ENCODE measurements at regions not wholly inside any gene's neighbourhood (a gene's known extent, or its start where the extent isn't known, plus 50 kb on each side); places are given as distances from the start of the nearest gene placed in this dataset.
"Not testable (repeated sequence)": the region's sequence is repeated elsewhere in the genome, so short reads cannot be mapped to it uniquely, and the experiment has no call there.

GRCh38 chr18:75966431-75966830, 528.6 kb downstream of the ZNF516 start:
- POLR2A ChIA-PET = no interaction called here
- CTCF ChIA-PET = no interaction called here
- no peak for TF ChIP-seq SUZ12 (IDR thresholded peaks at IDR 0.05)
- no peak for TF ChIP-seq LEF1 (IDR thresholded peaks at IDR 0.05; ENCODE audit: borderline replicate concordance)
- no peak for TF ChIP-seq SP1 (IDR thresholded peaks at IDR 0.05)
- TF ChIP-seq TARDBP (IDR thresholded peaks at IDR 0.05) = no peak
- TF ChIP-seq ZNF384 (IDR thresholded peaks at IDR 0.05) = no peak
- no peak for TF ChIP-seq CTBP1 (IDR thresholded peaks at IDR 0.05; ENCODE audit: borderline replicate concordance)
- TF ChIP-seq ARNT (IDR thresholded peaks at IDR 0.05) = no peak
- no peak for TF ChIP-seq FOXA1 (IDR thresholded peaks at IDR 0.05)
- TF ChIP-seq FOXM1 (IDR thresholded peaks at IDR 0.05; ENCODE audit: borderline replicate concordance) = no peak
- no peak for TF ChIP-seq FOXK2 (IDR thresholded peaks at IDR 0.05)
- no peak for TF ChIP-seq L3MBTL2 (conservative IDR thresholded peaks at IDR 0.05)
- no peak for DNase-seq (ENCODE audit: extremely low spot score)

- ChIA-PET CTCF (no interaction called here), POLR2A (no interaction called here)
- no peak for DNase-seq (ENCODE audit: extremely low spot score)
- no peak for TF ChIP-seq SP1 (IDR thresholded peaks at IDR 0.05)
- no peak for TF ChIP-seq FOXK2 (IDR thresholded peaks at IDR 0.05)
- no peak for TF ChIP-seq ZNF384 (IDR thresholded peaks at IDR 0.05)
- TF ChIP-seq L3MBTL2 (conservative IDR thresholded peaks at IDR 0.05) = no peak
- TF ChIP-seq TARDBP (IDR thresholded peaks at IDR 0.05) = no peak
- no peak for TF ChIP-seq FOXM1 (IDR thresholded peaks at IDR 0.05; ENCODE audit: borderline replicate concordance)
- TF ChIP-seq HDGF (IDR thresholded peaks at IDR 0.05; ENCODE audit: borderline replicate concordance) = no peak
- TF ChIP-seq BHLHE40 (IDR thresholded peaks at IDR 0.05; ENCODE audit: borderline replicate concordance) = no peak
- no peak for TF ChIP-seq LEF1 (IDR thresholded peaks at IDR 0.05; ENCODE audit: borderline replicate concordance)
- TF ChIP-seq CTBP1 (IDR thresholded peaks at IDR 0.05; ENCODE audit: borderline replicate concordance) = no peak
- no peak for TF ChIP-seq PKNOX1 (IDR thresholded peaks at IDR 0.05)
- TF ChIP-seq NFRKB (IDR thresholded peaks at IDR 0.05) = no peak
- no peak for TF ChIP-seq ARNT (IDR thresholded peaks at IDR 0.05)
- TF ChIP-seq SUZ12 (IDR thresholded peaks at IDR 0.05) = no peak
- no peak for TF ChIP-seq FOXA1 (IDR thresholded peaks at IDR 0.05)
Observed at GRCh38 chr18:75962036-75962572, 532.9 kb downstream of the ZNF516 start.

- DNase-seq (ENCODE audit: extremely low spot score); CTCF ChIA-PET; POLR2A ChIA-PET: not testable (repeated sequence)
Observed at GRCh38 chr18:75960356-75960755, 532.9 kb upstream of the SMIM21 start.

GRCh38 chr18:75959150-75959549, 531.6 kb upstream of the SMIM21 start:
- ChIA-PET POLR2A (no interaction called here), CTCF (no interaction called here)
- no peak for DNase-seq (ENCODE audit: extremely low spot score)
- no peak for TF ChIP-seq ARNT (IDR thresholded peaks at IDR 0.05)
- TF ChIP-seq ZNF384 (IDR thresholded peaks at IDR 0.05) = no peak
- TF ChIP-seq HDGF (IDR thresholded peaks at IDR 0.05; ENCODE audit: borderline replicate concordance) = no peak
- TF ChIP-seq FOXK2 (IDR thresholded peaks at IDR 0.05) = no peak
- TF ChIP-seq SP1 (IDR thresholded peaks at IDR 0.05) = no peak
- no peak for TF ChIP-seq FOXA1 (IDR thresholded peaks at IDR 0.05)
- TF ChIP-seq SUZ12 (IDR thresholded peaks at IDR 0.05) = no peak
- no peak for TF ChIP-seq CTBP1 (IDR thresholded peaks at IDR 0.05; ENCODE audit: borderline replicate concordance)
- no peak for TF ChIP-seq LEF1 (IDR thresholded peaks at IDR 0.05; ENCODE audit: borderline replicate concordance)
- TF ChIP-seq TARDBP (IDR thresholded peaks at IDR 0.05) = no peak
- TF ChIP-seq NFRKB (IDR thresholded peaks at IDR 0.05) = no peak
- no peak for TF ChIP-seq FOXM1 (IDR thresholded peaks at IDR 0.05; ENCODE audit: borderline replicate concordance)
- no peak for TF ChIP-seq PKNOX1 (IDR thresholded peaks at IDR 0.05)
- TF ChIP-seq ELF4 (IDR thresholded peaks at IDR 0.05) = no peak
- no peak for TF ChIP-seq L3MBTL2 (conservative IDR thresholded peaks at IDR 0.05)
- no peak for TF ChIP-seq BHLHE40 (IDR thresholded peaks at IDR 0.05; ENCODE audit: borderline replicate concordance)

GRCh38 chr18:75958683-75959082, 531.2 kb upstream of the SMIM21 start:
- DNase-seq (ENCODE audit: extremely low spot score) = no peak
- ChIA-PET CTCF (no interaction called here), POLR2A (no interaction called here)
- TF ChIP-seq SUZ12 (IDR thresholded peaks at IDR 0.05) = no peak
- TF ChIP-seq BHLHE40 (IDR thresholded peaks at IDR 0.05; ENCODE audit: borderline replicate concordance) = no peak
- no peak for TF ChIP-seq NFRKB (IDR thresholded peaks at IDR 0.05)
- TF ChIP-seq L3MBTL2 (conservative IDR thresholded peaks at IDR 0.05) = no peak
- no peak for TF ChIP-seq FOXA1 (IDR thresholded peaks at IDR 0.05)
- TF ChIP-seq FOXK2 (IDR thresholded peaks at IDR 0.05) = no peak
- no peak for TF ChIP-seq ELF4 (IDR thresholded peaks at IDR 0.05)
- TF ChIP-seq CTBP1 (IDR thresholded peaks at IDR 0.05; ENCODE audit: borderline replicate concordance) = no peak
- TF ChIP-seq FOXM1 (IDR thresholded peaks at IDR 0.05; ENCODE audit: borderline replicate concordance) = no peak
- no peak for TF ChIP-seq HDGF (IDR thresholded peaks at IDR 0.05; ENCODE audit: borderline replicate concordance)
- TF ChIP-seq TARDBP (IDR thresholded peaks at IDR 0.05) = no peak
- TF ChIP-seq ARNT (IDR thresholded peaks at IDR 0.05) = no peak
- TF ChIP-seq SP1 (IDR thresholded peaks at IDR 0.05) = no peak
- no peak for TF ChIP-seq ZNF384 (IDR thresholded peaks at IDR 0.05)
- no peak for TF ChIP-seq LEF1 (IDR thresholded peaks at IDR 0.05; ENCODE audit: borderline replicate concordance)
- TF ChIP-seq PKNOX1 (IDR thresholded peaks at IDR 0.05) = no peak

GRCh38 chr18:75945265-75945933, 517.9 kb upstream of the SMIM21 start:
- ChIA-PET POLR2A (no interaction called here), CTCF (no interaction called here)
- no peak for TF ChIP-seq BHLHE40 (IDR thresholded peaks at IDR 0.05; ENCODE audit: borderline replicate concordance)
- no peak for DNase-seq (ENCODE audit: extremely low spot score)
